AG10803 (cell line): ENCODE measurements at regions not wholly inside any gene's neighbourhood (a gene's known extent, or its start where the extent isn't known, plus 50 kb on each side); places are given as distances from the start of the nearest gene placed in this dataset.
"Not testable (repeated sequence)": the region's sequence is repeated elsewhere in the genome, so short reads cannot be mapped to it uniquely, and the experiment has no call there.

Experiments
- DNase-seq: peaks from one replicate; pipeline ENCODE4 v3.0.0; 2010; ENCODE audit warnings: low read depth
- H3K4me3 ChIP-seq: 2 replicates; pipeline ENCODE4 v1.5.1; 2011; ENCODE audit warnings: mild to moderate bottlenecking, low read length, control low read depth
- CTCF ChIP-seq: conservative IDR thresholded peaks from 2 replicates; pipeline ENCODE4 v1.5.1; 2011; ENCODE audit warnings: mild to moderate bottlenecking, low read length, control low read depth, inconsistent platforms

- H3K4me3 ChIP-seq: no peak overlapping the region
- peak; percentile 64 for DNase-seq
- TF ChIP-seq CTCF: no peak
Measured at GRCh38 chr5:57937025-57937424, 454.4 kb upstream of the ACTBL2 start.

DNA sequence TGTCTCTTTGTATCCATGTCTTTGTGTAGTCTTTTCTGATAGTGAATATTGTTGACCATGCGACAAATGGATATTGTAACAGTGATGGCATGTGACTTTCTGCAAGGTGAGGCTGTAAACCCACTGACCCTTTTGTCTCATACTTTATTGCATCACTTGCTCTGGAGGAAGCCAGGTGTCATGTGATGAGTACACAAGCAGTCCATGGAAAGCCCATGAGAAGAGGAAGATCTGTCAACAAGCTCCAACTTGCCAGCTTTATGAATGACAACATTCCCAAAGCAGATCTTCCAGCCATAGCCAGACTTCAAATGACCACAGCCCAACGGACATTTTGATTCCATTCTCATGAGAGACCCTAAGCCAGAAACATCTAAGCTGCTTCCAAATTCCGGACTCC lies 450.1 kb upstream of the ACTBL2 start:
- H3K4me3 ChIP-seq: no peak overlapping the region
- DNase-seq: no peak
- TF ChIP-seq CTCF: no peak

- DNase-seq: no peak
- TF ChIP-seq CTCF: no peak
- H3K4me3 ChIP-seq: no peak overlapping the region
Measured at GRCh38 chr5:57931807-57932206, 449.2 kb upstream of the ACTBL2 start.

DNA sequence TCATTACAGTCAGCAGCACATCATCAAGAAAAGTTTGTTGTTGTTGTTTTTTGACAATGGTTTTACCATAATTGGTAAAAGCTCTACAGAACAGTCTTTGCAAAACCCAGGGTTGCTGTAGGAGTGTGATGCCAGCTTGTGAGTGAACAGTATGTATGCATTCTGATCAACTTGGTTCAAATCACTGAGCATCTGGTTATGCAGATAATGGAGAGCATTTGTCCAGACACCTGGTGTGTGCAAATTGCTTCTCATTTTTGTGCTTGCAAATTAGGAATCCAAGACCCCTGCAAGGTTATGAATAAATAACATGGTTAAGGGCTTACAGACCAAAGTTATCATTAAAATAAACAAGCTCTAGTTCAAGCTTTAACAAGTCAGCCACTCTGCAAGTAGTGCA lies 448.7 kb upstream of the ACTBL2 start:
- no peak overlapping the region for H3K4me3 ChIP-seq
- TF ChIP-seq CTCF: no peak
- no peak for DNase-seq

GRCh38 chr5:57929271-57929670 lies 446.7 kb upstream of the ACTBL2 start:
- DNase-seq: no peak
- H3K4me3 ChIP-seq: no peak overlapping the region
- TF ChIP-seq CTCF: no peak

- DNase-seq, H3K4me3 ChIP-seq: not testable (repeated sequence)
Measured at GRCh38 chr5:57923094-57923493, 440.5 kb upstream of the ACTBL2 start.

DNA sequence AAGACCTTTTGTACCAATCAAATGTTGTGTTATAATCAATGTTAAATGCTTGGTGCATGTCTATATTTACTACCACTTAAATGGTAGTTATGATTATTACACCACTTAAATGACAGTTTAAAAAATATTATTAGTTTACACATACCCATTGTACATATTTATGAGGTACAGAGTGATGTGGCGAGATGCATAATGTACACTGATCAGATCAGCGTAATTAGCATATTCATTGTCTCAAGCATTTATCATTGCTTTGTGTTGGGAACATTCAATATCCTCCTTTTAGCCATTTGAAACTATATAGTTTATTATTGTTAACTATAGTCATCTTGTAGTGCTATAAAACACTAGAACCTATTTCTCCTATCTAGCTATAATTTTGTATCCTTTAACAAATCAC lies 434.4 kb upstream of the ACTBL2 start:
- no peak for TF ChIP-seq CTCF
- no peak for DNase-seq
- no peak overlapping the region for H3K4me3 ChIP-seq

- DNase-seq: no peak
- TF ChIP-seq CTCF: no peak
- no peak overlapping the region for H3K4me3 ChIP-seq
Measured at GRCh38 chr5:57915536-57915935, 432.9 kb upstream of the ACTBL2 start.
